IMR-90 (cell line): ENCODE measurements at regions not wholly inside any gene's neighbourhood (a gene's known extent, or its start where the extent isn't known, plus 50 kb on each side); places are given as distances from the start of the nearest gene placed in this dataset.

Source experiments
- FOS ChIP-seq: fragments of 150-350 bp; IDR thresholded peaks from 2 replicates; pipeline ENCODE4 v1.6.1; 2016; ENCODE audit warnings: low read depth, low read length
- MAZ ChIP-seq: IDR thresholded peaks from 2 replicates; pipeline ENCODE4 v1.6.1; 2012; ENCODE audit warnings: low read depth, mild to moderate bottlenecking, low read length, improper control_type of control experiment, moderate library complexity, borderline replicate concordance
- POLR2A ChIP-seq: IDR thresholded peaks from 2 replicates; pipeline ENCODE4 v1.6.1; 2012; ENCODE audit warnings: mild to moderate bottlenecking, low read depth, low read length
- RCOR1 ChIP-seq: IDR thresholded peaks from 2 replicates; pipeline ENCODE4 v1.6.1; 2012; ENCODE audit warnings: mild to moderate bottlenecking, low read length, improper control_type of control experiment; ENCODE audit not compliant: insufficient replicate concordance
- TF ChIP-seq, protein P1 (sequence below): conservative IDR thresholded peaks from 2 replicates; pipeline ENCODE4 v1.5.1; 2012; ENCODE audit warnings: mild to moderate bottlenecking, low read depth, low read length, improper control_type of control experiment

- TF ChIP-seq, protein P1, sequence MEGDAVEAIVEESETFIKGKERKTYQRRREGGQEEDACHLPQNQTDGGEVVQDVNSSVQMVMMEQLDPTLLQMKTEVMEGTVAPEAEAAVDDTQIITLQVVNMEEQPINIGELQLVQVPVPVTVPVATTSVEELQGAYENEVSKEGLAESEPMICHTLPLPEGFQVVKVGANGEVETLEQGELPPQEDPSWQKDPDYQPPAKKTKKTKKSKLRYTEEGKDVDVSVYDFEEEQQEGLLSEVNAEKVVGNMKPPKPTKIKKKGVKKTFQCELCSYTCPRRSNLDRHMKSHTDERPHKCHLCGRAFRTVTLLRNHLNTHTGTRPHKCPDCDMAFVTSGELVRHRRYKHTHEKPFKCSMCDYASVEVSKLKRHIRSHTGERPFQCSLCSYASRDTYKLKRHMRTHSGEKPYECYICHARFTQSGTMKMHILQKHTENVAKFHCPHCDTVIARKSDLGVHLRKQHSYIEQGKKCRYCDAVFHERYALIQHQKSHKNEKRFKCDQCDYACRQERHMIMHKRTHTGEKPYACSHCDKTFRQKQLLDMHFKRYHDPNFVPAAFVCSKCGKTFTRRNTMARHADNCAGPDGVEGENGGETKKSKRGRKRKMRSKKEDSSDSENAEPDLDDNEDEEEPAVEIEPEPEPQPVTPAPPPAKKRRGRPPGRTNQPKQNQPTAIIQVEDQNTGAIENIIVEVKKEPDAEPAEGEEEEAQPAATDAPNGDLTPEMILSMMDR, result no peak
- TF ChIP-seq FOS (no peak), RCOR1 (no peak), POLR2A (no peak), MAZ (no peak)
These were observed 149.1 kb downstream of the TEX36 start for GRCh38 chr10:125533866-125534265.
